ENCODE measurements at regions not wholly inside any gene's neighbourhood (a gene's known extent, or its start where the extent isn't known, plus 50 kb on each side); places are given as distances from the start of the nearest gene placed in this dataset.
"Not testable (repeated sequence)": the region's sequence is repeated elsewhere in the genome, so short reads cannot be mapped to it uniquely, and the experiment has no call there.

GRCh38 chr19:27814834-27815233, 1398.1 kb downstream of the UQCRFS1 start:
- TF ChIP-seq CTCF (IDR thresholded peaks at IDR 0.05 in 8 of 11, conservative IDR thresholded peaks at IDR 0.05 in 3 of 11); POLR2AphosphoS5 (IDR thresholded peaks at IDR 0.05); POLR2A (IDR thresholded peaks at IDR 0.05): not testable (repeated sequence)

Measured in spleen (tissue), 7 donors.